ENCODE measurements at regions not wholly inside any gene's neighbourhood (a gene's known extent, or its start where the extent isn't known, plus 50 kb on each side); places are given as distances from the start of the nearest gene placed in this dataset.

GRCh38 chr3:1010228-1010627, 82.6 kb upstream of the CNTN6 start:
- H3K4me1 Mint-ChIP-seq (ENCODE audit: low read depth) = no peaks in the 10 kb centered on the region
- H3K27me3 Mint-ChIP-seq = no peaks in the 10 kb centered on the region
- H3K9me3 Mint-ChIP-seq (ENCODE audit: low read depth) = peaks cover 3% of the 10 kb centered on the region
- no peak overlapping the region for H3K27ac Mint-ChIP-seq
- no peaks in the 10 kb centered on the region for H3K36me3 Mint-ChIP-seq (ENCODE audit: insufficient read depth)
- no peak for DNase-seq (ENCODE audit: low spot score, unreplicated experiment)
- no peak overlapping the region for H3K4me3 Mint-ChIP-seq (ENCODE audit: low read depth)
- TF ChIP-seq CTCF (IDR thresholded peaks at IDR 0.05; ENCODE audit: unreplicated experiment) = no peak

DNA sequence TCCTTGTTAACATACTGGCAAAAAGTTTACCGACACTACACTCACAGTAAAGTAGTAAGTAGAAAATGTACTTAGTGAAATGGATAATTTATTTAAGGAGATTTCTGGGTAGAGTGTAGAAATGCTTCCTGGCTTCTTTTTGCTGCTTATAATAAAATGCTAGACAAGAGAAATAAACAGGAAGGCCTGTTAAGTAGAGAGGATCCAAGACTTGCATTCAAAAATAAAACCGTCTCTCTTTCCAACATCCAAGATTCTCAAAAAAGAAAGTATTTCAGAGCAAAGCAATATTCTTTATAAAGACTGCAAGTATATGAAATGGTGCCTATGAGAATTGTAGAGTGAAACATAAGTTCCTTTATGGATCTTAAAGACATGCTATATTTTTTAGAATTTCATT, 77.0 kb upstream of the CNTN6 start:
- Mint-ChIP-seq H3K9me3 (ENCODE audit: low read depth) (no peaks in the 10 kb centered on the region), H3K4me1 (ENCODE audit: low read depth) (no peaks in the 10 kb centered on the region), H3K27ac (no peak overlapping the region), H3K4me3 (ENCODE audit: low read depth) (no peak overlapping the region), H3K27me3 (no peaks in the 10 kb centered on the region), H3K36me3 (ENCODE audit: insufficient read depth) (no peaks in the 10 kb centered on the region)
- no peak for DNase-seq (ENCODE audit: low spot score, unreplicated experiment)
- TF ChIP-seq CTCF (IDR thresholded peaks at IDR 0.05; ENCODE audit: unreplicated experiment) = no peak

- no peak for DNase-seq (ENCODE audit: low spot score, unreplicated experiment)
- Mint-ChIP-seq H3K36me3 (ENCODE audit: insufficient read depth) (no peaks in the 10 kb centered on the region), H3K27me3 (no peaks in the 10 kb centered on the region), H3K27ac (no peak overlapping the region), H3K9me3 (ENCODE audit: low read depth) (no peaks in the 10 kb centered on the region), H3K4me1 (ENCODE audit: low read depth) (no peaks in the 10 kb centered on the region), H3K4me3 (ENCODE audit: low read depth) (no peak overlapping the region)
- TF ChIP-seq CTCF (IDR thresholded peaks at IDR 0.05; ENCODE audit: unreplicated experiment) = no peak
Observed at GRCh38 chr3:1017870-1018269, 75.0 kb upstream of the CNTN6 start.

DNA sequence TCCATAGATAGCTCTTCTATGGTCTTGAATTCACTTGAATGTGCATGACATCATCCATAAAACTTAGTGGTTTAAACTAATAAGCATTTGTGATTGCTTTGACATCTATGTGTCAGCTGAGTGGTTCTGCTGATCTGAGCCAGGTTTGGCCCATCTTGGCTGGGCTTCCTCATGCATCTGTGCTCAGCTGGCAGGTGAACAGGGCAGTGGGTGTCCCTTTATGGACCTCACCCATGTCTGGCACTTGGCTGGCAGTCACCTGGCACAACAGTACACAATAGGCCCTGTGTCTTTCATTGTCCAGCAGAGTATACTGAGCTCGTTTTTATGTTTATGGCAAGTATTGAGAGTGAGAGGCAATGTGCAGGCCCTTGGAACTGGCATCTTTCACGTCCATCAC, 73.7 kb upstream of the CNTN6 start:
- H3K27ac Mint-ChIP-seq = no peak overlapping the region
- DNase-seq (ENCODE audit: low spot score, unreplicated experiment) = no peak
- H3K9me3 Mint-ChIP-seq (ENCODE audit: low read depth) = no peaks in the 10 kb centered on the region
- H3K27me3 Mint-ChIP-seq = peaks cover 3% of the 10 kb centered on the region
- no peak overlapping the region for H3K4me3 Mint-ChIP-seq (ENCODE audit: low read depth)
- no peaks in the 10 kb centered on the region for H3K4me1 Mint-ChIP-seq (ENCODE audit: low read depth)
- H3K36me3 Mint-ChIP-seq (ENCODE audit: insufficient read depth) = no peaks in the 10 kb centered on the region
- no peak for TF ChIP-seq CTCF (IDR thresholded peaks at IDR 0.05; ENCODE audit: unreplicated experiment)

GRCh38 chr3:1026395-1026794, 66.4 kb upstream of the CNTN6 start:
- Mint-ChIP-seq H3K9me3 (ENCODE audit: low read depth) (peaks cover 6% of the 10 kb centered on the region), H3K36me3 (ENCODE audit: insufficient read depth) (no peaks in the 10 kb centered on the region), H3K27ac (no peak overlapping the region), H3K27me3 (peaks cover 5% of the 10 kb centered on the region), H3K4me1 (ENCODE audit: low read depth) (no peaks in the 10 kb centered on the region), H3K4me3 (ENCODE audit: low read depth) (no peak overlapping the region)
- TF ChIP-seq CTCF (IDR thresholded peaks at IDR 0.05; ENCODE audit: unreplicated experiment) = no peak
- DNase-seq (ENCODE audit: low spot score, unreplicated experiment) = no peak

All from progenitor cell of endocrine pancreas (in vitro differentiated cells).